GM10266 (cell line): ENCODE measurements at regions not wholly inside any gene's neighbourhood (a gene's known extent, or its start where the extent isn't known, plus 50 kb on each side); places are given as distances from the start of the nearest gene placed in this dataset.

Source experiments
- DNase-seq: peaks from one replicate; pipeline ENCODE4 v3.0.0; 2012; ENCODE audit errors: extremely low spot score
- CTCF ChIP-seq: IDR thresholded peaks from 2 replicates; pipeline ENCODE4 v1.5.1; 2012; ENCODE audit warnings: mild to moderate bottlenecking, low read depth; ENCODE audit not compliant: control insufficient read depth, insufficient read depth; ENCODE audit errors: missing control alignments

GRCh38 chr5:165119175-165119574 is 1613.8 kb downstream of the MAT2B start:
- no peak for TF ChIP-seq CTCF
- DNase-seq = no peak

GRCh38 chr5:165126598-165126997 is 1621.2 kb downstream of the MAT2B start:
- DNase-seq = no peak
- TF ChIP-seq CTCF = no peak

- DNase-seq = no peak
- TF ChIP-seq CTCF = no peak
These were observed 1622.5 kb downstream of the MAT2B start for GRCh38 chr5:165127941-165128340.

GRCh38 chr5:165130656-165131055 is 1625.2 kb downstream of the MAT2B start:
- no peak for TF ChIP-seq CTCF
- no peak for DNase-seq

GRCh38 chr5:165134155-165134554 is 1628.7 kb downstream of the MAT2B start:
- TF ChIP-seq CTCF = no peak
- DNase-seq = no peak

GRCh38 chr5:165135565-165135964 is 1630.1 kb downstream of the MAT2B start:
- DNase-seq = no peak
- TF ChIP-seq CTCF = no peak

- TF ChIP-seq CTCF = no peak
- DNase-seq = no peak
These were observed 1632.3 kb downstream of the MAT2B start for GRCh38 chr5:165137701-165138100.

GRCh38 chr5:165138236-165138635 is 1632.8 kb downstream of the MAT2B start:
- DNase-seq = no peak
- no peak for TF ChIP-seq CTCF
